ENCODE measurements at regions not wholly inside any gene's neighbourhood (a gene's known extent, or its start where the extent isn't known, plus 50 kb on each side); places are given as distances from the start of the nearest gene placed in this dataset. TPM values are rescaled to one million over a fixed set of nuclear protein-coding genes. Genes with fewer than 3 reads are reported as not detected.

Small RNA genes in the stretch of these regions (small RNA-seq; reads per million reads assigned to genes)
- gene MIR4261 = not detected
